ENCODE measurements at regions not wholly inside any gene's neighbourhood (a gene's known extent, or its start where the extent isn't known, plus 50 kb on each side); places are given as distances from the start of the nearest gene placed in this dataset.

DNA sequence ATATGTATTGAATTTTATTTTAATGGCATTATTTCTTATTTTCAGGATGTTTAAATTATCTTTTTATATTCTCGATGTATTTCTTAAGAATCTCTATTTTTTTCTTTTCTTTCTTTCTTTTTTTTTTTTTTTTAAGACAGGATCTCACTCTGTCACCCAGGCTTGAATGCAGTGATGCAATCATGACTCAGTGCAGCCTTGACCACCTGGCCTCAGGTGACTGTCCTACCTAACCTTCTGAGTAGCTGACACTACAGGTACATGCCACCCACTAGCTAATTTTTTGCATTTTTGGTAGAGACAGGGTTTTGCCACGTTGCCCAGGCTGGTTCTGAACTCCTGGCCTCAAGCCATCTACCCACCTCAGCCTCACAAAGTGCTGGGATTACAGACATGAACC, 143.8 kb upstream of the LAMA2 start:
- WGBS, 2 donors = 66 to 67% methylated on average over 2 of the region's 2 CpGs
- Histone ChIP-seq H3K27me3 (no peaks in the 10 kb centered on the region), H3K4me1 (no peaks in the 10 kb centered on the region), H3K36me3 (no peaks in the 10 kb centered on the region), H3K9me3 (no peaks in the 10 kb centered on the region), H3K4me3 (no peak overlapping the region), H3K27ac (no peak overlapping the region)
- no peak for DNase-seq
- ATAC-seq (ENCODE audit: low FRiP score in 2 of 2) = no peak
- TF ChIP-seq EP300 (IDR thresholded peaks at IDR 0.05) = no peak

DNA sequence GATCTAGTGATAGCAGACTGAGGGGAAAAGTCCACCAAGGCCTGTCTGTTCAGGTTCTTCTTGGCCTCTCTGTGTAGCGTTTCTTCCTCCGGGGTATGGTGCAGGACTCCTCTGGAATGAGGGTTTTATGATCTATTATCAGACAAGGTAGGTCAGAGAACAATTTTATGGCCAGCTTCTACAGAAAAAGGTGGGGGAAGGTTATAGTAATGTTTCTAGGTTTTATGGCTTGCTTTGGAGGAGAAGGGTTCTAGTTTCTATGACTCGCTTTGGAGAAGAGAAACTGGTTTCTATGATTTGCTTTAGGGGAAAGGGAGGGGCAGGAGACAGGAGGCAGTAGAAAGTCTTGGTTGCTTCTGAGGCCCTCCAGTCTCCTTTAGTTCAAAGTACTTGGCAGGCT, 144.8 kb upstream of the LAMA2 start:
- TF ChIP-seq POLR2AphosphoS5 (IDR thresholded peaks at IDR 0.05) = no peak
- no peaks in the 10 kb centered on the region for H3K27me3 ChIP-seq
- H3K36me3 ChIP-seq = no peaks in the 10 kb centered on the region
- H3K4me3 ChIP-seq = no peak overlapping the region
- no peak overlapping the region for H3K27ac ChIP-seq
- no peak for ATAC-seq (ENCODE audit: low FRiP score in 2 of 2)
- H3K9me3 ChIP-seq = no peaks in the 10 kb centered on the region
- 83 to 95% methylated on average over 3 of the region's 3 CpGs for WGBS, 2 donors
- no peaks in the 10 kb centered on the region for H3K4me1 ChIP-seq
- DNase-seq = no peak

DNA sequence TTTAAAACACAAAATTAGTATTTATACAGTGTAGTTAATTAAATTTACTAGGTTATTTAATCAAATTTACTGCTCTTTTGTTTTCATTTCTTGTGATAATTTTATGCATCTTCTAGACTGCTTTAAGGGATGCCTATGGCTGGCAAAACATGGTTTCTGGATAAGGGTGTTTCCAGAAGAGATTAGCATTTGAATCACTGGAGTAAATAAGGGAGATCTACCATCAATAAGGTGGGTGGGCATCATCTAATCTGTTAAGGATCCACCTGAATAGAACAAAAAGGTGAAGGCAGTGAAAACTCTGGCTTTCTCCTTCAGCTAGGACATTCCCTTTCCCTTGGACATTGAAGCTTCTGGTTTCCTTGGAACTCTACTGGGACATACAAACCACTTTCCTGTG, 146.2 kb upstream of the LAMA2 start:
- Histone ChIP-seq H3K36me3 (no peaks in the 10 kb centered on the region), H3K9me3 (no peaks in the 10 kb centered on the region), H3K27ac (no peak overlapping the region), H3K4me3 (no peak overlapping the region), H3K27me3 (no peaks in the 10 kb centered on the region), H3K4me1 (no peaks in the 10 kb centered on the region)
- no peak for TF ChIP-seq EP300 (IDR thresholded peaks at IDR 0.05)
- TF ChIP-seq POLR2AphosphoS5 (IDR thresholded peaks at IDR 0.05) = no peak
- TF ChIP-seq CTCF (IDR thresholded peaks at IDR 0.05) = no peak
- no peak for TF ChIP-seq POLR2A (IDR thresholded peaks at IDR 0.05)
- DNase-seq (no peak), ATAC-seq (ENCODE audit: low FRiP score in 2 of 2) (no peak)

DNA sequence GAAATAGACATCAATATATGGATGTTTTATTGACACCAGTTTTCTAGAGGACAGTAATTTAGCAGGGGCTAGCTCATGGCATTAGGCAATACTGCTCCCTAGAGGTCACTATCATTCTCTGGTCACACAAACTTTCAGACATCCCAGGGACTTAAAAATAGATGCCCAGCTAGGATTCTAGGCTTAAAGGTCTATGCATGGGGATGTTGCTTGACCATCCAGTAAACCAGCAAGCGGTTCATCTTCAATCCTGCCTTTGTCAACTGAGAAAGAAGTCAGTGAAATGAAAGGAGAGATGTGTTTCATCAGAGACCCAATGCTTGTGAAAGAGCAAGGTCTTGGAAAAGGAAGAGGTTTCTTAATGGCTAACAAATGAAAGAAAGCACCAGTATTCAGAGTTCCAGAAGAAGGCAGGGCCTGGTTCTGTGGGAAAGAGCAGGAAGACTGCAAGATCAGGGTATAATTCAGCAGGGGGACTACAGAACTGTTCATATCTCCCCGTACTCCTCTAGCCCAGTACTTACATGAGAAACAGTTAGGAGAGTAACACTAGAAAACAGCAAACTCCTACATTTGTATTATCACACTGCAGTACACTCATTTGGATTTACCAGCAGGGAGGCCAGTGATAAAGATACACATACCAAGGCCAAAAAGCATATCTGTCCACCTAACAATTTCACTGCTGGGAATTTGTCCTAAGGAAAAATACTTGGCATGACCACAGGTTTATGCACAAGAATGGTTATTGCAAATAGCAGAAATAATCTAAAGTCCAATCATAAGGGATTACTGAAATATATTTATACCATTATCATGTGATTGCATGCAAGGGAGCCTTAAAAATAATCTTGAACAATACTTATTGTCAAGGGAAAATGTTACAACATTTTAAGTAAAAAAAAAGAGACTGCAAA, 151.4 kb upstream of the LAMA2 start:
- Histone ChIP-seq H3K36me3 (no peaks in the 10 kb centered on the region), H3K4me3 (no peak overlapping the region), H3K27me3 (no peaks in the 10 kb centered on the region), H3K4me1 (no peaks in the 10 kb centered on the region), H3K9me3 (no peaks in the 10 kb centered on the region), H3K27ac (no peak overlapping the region)
- WGBS, 2 donors = 79 to 86% methylated on average over 2 of the region's 2 CpGs
- ATAC-seq (ENCODE audit: low FRiP score in 2 of 2) (peak in 1 of 2 donors; percentile 38), DNase-seq (no peak)
- TF ChIP-seq POLR2A (IDR thresholded peaks at IDR 0.05) = no peak
- TF ChIP-seq EP300 (IDR thresholded peaks at IDR 0.05) = no peak
- TF ChIP-seq POLR2AphosphoS5 (IDR thresholded peaks at IDR 0.05) = no peak
- TF ChIP-seq CTCF (IDR thresholded peaks at IDR 0.05) = peak in 4 of 6 experiments; percentile 18 to 34 (median 24)

GRCh38 chr6:128727500-128727899, 155.4 kb upstream of the LAMA2 start:
- DNase-seq (no peak), ATAC-seq (ENCODE audit: low FRiP score in 2 of 2) (no peak)
- TF ChIP-seq EP300 (IDR thresholded peaks at IDR 0.05) (no peak), POLR2A (IDR thresholded peaks at IDR 0.05) (no peak), CTCF (IDR thresholded peaks at IDR 0.05) (no peak), POLR2AphosphoS5 (IDR thresholded peaks at IDR 0.05) (no peak)

More at GRCh38 chr6:128727500-128727899, 155.4 kb upstream of the LAMA2 start:
- Histone ChIP-seq H3K9me3 (no peaks in the 10 kb centered on the region), H3K27me3 (no peaks in the 10 kb centered on the region), H3K4me3 (no peak overlapping the region), H3K4me1 (no peaks in the 10 kb centered on the region), H3K27ac (no peak overlapping the region), H3K36me3 (no peaks in the 10 kb centered on the region)
- 83 to 84% methylated on average over 2 of the region's 2 CpGs for WGBS, 2 donors
